ENCODE measurements at regions not wholly inside any gene's neighbourhood (a gene's known extent, or its start where the extent isn't known, plus 50 kb on each side); places are given as distances from the start of the nearest gene placed in this dataset.
"Not testable (repeated sequence)": the region's sequence is repeated elsewhere in the genome, so short reads cannot be mapped to it uniquely, and the experiment has no call there.

DNA sequence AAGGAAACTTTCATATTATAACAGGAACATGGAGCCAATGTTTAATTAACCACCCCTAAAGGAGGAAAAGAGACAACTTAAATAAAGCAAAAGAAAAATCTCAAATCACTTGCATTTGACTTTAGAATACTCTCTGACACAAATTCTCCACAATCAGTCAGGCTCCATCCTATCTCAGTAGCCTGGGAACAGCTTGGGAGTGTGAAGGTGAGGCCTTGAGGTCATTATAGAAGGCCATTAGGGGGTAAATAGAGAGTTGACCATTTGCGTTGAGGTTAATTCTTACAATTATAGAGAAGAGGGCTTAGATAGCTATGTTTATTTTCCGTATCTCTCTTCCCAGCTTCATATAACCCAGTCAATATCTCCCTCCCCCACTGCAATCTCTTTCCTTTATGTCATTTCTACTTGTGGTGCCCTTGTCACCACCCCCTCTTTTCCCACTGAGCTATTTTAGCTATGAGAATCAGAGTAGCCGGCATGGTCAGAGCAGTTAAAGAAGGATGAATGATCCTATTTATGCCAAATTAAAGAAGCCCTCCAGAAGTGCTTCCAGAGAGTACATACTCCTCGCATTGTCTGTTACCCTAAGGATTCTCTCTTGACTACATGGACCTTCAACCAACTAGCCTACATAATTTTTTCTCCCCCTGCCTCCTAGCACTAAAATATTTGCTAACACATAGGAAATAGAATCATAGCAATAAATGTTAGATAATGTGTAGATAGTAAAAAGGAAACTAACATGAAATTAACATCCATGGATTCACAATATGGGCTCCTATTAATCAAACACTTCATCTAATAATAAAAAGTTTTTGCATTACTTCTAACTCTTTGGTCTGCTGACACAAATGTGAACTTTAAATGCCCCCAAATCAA is 135.2 kb upstream of the KRR1 start:
- no peak for DNase-seq (ENCODE audit: low read depth, low spot score)

DNA sequence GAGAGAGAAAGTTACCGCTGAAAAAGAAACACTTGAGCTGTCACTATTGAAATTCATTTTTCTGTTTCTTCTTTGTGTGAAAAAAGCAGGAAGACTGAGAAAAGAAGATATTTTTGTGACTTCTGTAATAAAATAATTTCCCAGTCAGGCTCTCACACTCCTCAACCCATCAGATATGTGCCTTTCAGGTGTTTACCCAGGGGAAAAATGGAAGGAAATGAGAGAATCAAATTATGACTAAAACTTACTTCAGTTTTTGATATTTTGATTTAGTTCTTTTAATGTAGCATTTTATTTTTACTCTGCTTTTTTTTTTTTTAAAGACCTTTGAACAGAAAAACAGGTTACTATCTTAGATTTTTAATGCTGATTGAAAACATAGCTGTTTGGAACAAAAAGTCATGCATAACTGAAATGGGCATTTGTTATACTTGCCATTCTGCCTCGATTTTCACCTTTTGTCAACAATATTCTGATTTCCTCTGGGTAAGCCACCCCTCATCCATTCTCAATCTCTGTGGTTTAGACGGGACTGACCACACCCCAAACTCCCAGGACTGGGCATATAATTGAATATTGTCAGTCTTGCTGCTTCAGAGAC is 133.2 kb upstream of the KRR1 start:
- no peak for DNase-seq (ENCODE audit: low read depth, low spot score)

DNA sequence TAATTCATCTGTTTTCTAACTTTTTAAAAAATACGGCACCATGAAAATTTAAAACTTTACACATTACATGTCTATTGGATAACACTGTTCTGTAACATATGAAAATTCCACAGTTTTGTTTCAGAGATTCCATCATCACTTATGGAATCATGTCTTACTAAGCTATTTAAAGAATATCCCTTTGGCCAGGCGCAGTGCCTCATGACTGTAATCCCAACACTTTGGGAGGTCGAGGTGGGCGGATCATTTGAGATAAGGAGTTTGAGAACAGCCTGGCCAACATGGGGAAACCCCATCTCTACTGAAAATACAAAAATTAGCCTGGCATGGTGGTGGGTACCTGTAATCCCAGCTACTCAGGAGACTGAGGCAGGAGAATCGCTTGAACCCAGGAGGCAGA is 131.7 kb upstream of the KRR1 start:
- DNase-seq (ENCODE audit: low read depth, low spot score): not testable (repeated sequence)

DNA sequence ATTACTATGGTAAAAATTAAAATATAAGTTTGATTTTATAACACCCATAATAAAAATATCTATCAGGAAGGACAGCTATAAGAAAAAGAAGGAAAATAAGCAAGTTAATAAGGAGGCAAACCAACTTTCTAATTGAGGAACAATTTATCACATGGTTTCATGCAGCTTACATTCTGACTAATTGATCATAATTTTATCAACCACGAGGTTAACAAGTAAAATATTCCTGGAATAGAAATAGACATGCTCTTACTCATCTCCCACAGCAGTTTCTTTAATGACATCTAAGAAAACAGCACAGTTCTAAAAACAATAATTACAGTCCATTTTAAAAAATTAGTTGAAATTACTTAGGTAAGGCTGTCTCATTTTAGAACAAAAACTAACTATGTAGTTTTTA is 130.8 kb upstream of the KRR1 start:
- no peak for DNase-seq (ENCODE audit: low read depth, low spot score)

DNA sequence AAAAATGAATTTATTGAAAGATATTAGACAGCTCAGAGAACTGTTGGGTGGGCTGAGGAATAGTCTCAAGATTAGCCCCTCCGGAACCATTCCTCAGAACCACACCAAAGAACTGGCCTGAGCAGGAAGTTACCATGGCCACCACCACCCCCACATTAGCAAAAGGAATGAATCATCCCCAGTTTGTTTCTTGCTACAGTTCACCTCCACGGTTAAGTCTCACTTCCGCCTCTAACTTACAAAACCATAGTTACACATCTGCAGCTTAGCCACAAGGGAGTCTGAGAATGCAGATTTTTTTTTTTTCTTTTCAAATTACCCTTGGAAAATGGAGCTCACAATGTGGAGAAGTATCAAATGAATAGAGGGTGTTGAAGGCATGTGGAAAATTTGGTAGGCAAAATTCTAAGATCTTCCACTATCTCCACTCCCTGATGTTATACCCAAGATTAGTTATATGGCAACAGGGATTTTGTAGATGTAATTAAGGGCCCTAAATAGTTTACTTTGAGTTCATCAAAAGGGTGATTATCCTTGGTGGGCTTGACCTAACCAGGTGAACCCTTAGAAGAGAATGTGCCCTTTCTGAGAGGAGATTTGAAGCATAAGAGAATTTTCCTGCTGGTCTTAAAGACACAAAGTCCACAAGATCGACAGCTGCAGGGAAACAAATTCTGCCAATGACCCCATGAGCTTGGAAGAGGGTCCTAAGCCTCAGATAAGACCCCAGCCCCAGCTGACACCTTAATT is 129.8 kb upstream of the KRR1 start:
- no peak for DNase-seq (ENCODE audit: low read depth, low spot score)

DNA sequence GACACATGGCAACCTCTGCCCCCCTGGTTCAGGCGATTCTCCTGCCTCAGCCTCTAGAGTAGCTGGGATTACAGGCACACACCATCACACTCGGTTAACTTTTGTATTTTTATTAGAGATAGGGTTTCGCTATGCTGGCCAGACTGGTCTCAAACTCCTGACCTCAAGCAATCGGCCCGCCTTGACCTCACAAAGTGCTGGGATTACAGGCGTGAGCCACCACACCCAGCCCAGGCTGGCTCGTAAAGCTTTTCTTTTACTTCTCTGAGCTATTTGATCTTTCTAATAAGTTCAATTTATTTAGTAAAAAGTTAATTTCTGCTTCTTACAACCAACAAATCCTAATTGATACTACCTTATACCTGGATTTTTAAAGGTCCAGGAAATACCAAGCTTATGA is 127.4 kb upstream of the KRR1 start:
- no peak for DNase-seq (ENCODE audit: low read depth, low spot score)

DNA sequence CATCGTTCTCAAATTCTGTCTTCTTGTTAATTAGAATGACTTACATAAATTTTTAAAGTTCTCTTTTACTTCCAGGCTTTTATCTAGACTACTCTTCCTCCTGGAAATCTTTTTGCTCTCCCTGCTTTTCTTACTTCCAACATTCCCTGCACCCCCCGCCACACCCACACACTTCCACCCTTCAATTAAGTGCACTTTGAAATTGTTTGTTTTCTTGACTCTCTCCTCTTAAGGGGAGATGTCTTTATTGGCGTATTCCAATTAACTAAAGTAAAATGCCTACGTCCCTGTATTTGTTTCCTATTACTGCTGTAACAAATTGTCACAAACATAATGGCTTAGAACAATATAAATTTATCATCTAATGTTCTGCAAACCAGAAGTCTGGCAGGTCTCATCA is 125.2 kb upstream of the KRR1 start:
- DNase-seq (ENCODE audit: low read depth, low spot score): no peak

DNA sequence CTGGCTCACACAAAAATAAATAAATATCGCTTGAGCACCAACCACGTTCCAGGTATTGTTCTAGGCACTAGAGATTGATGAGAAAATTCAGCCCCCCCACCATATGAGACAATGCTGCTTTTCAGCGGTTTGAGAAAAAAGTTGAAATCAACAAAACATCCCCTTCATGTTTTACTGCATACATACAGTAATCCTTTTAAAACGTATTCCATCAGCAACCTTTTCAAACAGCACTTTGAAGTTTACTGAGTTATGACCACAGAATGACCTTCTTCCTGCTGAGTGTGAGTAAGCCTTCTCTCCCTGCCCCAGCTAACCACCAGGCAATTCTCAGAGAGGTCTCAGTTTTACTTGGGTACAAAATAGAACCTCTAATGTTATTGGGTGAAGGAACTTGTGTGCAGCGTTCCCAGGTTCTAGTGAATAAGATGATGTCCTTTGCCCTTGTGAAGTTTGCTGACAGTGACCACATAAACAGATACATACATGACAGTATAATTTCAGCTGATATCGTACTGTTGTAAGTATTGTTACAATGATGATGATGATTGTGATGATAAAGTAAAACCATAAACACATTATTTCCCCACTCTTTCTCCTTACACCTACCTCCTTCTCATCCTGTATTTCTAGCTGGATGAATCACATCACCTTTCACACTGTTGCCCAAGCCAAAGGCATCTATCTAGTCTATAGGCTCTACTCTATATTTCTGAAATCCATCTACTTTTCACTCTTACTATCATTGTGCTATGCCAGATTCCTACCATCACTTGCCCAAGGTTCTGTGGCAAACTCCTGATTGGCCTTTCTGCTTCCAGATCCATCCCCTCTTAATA is 124.4 kb upstream of the KRR1 start:
- DNase-seq (ENCODE audit: low read depth, low spot score): peak; percentile 89

DNA sequence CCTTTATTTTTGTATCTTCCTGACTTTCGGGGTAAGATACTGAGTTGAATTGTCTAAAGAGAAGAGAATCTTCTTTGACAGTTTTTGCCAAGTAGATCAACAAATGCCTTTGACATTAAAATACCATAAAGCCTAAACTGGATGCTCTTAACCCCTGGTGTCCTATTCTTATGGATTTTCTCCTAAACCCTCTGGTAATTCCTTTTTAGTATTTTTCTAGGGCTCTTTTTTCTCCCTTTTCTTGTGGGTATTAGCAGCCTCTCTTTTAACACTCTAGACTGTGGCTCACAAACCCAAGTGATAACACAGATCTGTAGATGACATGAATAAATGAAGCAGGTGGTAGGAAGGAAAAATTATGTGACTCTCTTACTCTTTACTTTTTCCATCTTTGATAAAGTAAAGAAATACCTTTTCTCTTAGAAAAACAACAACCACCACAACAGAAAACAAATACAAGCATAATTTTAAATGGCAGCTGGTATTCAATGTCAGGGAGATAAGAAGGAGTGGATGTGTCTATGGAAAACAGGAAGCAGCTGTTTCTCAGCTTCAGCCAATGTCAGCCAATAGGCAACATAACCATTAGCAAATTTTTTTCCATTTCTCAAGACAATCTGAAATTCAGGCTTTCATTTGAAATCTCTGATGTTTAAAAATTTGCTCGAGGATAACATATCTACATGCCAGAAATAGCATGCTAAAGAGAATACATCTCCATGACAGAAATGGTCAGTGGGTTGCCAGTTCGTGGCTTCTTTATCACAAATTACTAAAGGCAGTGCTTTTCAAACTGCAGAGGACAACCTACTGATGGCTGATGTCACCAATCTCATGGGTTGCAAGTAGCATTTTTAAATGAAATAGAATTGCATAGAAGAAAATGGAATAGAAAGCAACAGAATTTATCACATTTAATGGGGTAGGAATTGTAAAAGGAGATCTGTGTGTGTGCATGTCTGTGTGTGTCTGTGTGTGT is 123.1 kb upstream of the KRR1 start:
- DNase-seq (ENCODE audit: low read depth, low spot score): no peak

DNA sequence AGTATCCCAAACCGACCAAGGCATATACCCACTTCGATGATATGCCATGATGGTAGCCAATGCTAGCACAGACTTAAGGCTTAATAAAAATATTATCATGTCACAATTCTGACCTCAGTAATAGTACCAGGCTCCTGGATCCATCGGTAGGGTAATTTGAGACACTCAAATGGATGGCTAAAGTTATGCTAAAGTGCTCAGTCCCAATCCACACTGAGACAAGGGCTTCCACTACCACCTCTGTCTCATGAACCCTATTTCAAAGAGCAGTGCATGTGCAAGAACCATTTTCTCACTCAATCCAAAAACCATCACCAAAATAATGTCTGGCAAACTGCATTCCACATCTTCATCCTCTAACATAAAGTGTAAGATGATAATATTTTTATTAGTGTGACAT is 122.4 kb upstream of the KRR1 start:
- DNase-seq (ENCODE audit: low read depth, low spot score): no peak

DNA sequence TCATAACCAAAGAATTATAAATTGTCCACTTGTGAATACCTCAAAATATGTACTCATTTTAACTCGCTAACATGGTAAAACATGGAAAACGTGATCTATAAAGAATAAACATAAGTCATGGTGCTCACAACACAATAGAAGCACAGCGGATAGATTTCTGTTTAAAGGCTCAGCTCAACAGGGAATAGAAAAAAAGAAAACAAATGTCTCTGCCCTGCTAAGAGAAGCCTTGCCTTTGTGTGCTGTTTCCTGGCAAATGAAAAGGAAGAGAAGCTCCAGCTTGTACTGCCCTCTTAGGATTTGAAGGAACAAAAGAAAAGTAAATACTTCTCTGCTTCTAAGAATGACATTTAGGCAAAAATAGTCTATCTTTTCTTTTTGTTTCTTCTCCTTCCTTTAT is 121.0 kb upstream of the KRR1 start:
- DNase-seq (ENCODE audit: low read depth, low spot score): peak; percentile 24

DNA sequence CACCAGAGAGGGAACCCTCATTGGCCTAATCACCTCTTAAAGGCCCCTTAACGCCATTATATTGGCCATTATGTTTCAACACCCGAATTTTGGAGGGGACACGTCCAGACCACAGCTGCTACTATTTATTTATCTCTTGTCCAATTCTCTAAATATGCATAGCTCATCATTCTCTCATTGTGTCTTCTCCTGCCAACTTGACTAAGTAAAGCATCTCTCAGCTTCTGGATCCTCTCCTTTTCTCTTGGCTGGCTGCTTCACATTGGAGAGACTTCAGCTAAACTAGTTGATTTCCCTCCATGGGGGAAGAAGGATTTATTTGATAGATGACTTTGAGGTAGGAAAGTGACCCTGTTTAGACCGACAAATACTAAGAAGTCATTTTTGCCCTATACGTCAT is 120.4 kb upstream of the KRR1 start:
- no peak for DNase-seq (ENCODE audit: low read depth, low spot score)

DNA sequence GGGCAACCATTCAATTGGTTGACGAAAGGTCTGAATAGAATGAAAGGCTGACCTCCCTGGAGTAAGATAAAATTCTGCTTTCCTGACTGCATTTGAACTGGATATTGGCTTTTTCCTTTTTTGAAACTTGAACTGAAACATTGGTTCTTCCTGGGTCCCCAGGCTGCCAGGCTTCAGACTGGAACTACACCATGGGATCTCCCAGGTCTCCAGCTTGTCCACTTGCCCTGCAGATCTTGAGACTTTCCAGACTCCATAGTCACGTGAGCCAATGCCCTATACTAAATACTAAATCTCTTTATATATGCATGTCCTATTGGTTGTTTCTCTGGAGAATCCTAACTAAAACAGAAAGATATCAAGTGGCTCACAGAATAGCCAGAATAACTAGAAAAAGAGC is 118.7 kb upstream of the KRR1 start:
- no peak for DNase-seq (ENCODE audit: low read depth, low spot score)

DNA sequence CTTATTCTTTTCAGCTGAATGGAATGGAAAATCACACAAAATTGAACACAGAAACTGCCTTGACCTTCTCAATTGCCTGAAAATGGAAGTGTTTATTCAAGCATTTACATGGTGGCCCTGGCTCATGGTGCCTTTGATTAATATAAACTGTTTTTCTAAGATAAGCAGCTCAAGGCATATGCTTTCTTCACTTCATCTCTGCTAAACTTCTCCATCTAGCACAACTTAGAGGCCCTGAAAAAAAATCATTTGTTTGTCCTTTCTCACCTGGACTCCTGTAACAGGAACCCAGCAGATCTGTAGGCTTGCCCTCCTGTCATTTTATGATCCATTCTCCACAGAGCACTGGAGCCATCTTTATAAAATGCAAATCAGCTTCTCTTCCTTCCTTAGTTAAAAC is 117.5 kb upstream of the KRR1 start:
- no peak for DNase-seq (ENCODE audit: low read depth, low spot score)

DNA sequence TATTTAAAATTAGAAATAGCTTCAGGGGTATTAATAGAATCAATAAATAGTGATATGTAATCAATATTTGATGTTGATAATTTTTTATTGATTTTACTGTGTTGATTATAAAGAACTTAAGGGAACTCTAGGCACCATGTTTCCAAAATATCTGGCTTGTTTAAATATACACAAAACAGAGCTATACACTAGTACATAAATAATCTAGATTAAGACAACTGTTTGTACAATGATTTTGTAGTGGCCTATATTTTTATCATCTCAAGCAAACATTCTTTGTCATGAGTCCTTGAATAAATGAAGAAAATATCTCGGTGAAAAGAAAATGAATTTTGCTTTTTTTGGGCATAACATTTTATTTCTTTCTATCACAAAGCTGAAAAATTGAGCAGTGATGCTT is 117.1 kb upstream of the KRR1 start:
- no peak for DNase-seq (ENCODE audit: low read depth, low spot score)

DNA sequence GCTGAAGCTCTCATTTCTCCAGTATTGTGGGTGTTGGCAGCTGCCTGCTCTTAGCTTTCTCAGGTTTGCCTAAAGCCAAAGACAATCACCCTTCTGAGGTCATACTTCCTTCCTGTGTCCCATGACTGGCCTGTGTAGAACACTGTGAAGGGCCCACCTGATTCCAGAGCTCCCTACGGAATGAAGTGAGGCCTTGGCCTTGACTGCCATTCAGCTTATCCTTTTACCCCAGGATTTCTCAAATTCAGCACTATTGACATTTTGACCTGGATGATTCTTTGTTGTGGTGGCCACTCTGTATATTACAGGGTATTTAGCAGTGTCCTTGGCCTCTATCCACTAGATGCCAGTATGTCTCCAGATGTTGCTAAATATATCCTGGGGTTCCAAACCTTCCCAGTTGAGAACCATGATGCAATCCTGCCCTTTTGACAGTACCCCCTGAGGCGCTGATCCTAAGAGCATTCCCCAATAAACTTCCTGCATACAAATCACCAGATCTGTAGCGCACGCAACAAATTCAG is 112.3 kb upstream of the KRR1 start:
- peak; percentile 53 for DNase-seq (ENCODE audit: low read depth, low spot score)

DNA sequence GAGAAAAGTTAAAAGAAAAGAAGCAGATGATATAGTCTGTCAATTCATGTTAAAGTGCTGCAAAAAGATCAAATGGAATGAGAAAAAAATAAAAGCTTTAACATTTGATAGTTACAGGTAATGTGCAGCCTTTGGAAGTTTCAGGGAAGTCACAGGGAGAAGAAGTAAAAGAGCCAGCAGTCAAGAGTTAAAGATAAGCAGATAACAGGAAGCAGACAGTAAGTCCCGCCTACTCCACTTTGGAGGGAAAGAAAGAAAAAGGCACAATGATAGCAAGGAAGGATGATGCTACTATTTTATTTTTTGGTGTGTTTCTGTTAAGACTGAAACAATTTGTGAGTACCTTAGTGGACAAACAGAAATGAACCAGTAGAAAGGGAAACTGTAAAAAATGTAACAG is 111.1 kb upstream of the KRR1 start:
- no peak for DNase-seq (ENCODE audit: low read depth, low spot score)

DNA sequence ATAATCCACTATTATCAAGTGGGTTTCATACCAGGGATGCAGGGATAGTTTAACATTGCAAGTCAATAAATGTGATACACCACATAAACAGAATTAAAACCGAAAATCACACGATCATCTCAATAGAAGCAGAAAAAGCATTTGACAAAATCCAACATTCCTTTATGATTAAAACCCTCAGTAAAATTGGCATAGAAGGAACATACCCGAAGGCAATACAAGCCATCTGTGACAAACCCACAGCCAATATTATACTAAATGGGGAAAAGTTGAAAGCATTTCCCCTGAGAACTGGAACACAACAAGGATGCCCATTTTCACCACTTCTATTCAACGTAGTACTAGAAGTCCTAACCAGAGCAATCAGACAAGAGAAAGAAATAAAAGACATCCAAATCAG is 103.0 kb upstream of the KRR1 start:
- DNase-seq (ENCODE audit: low read depth, low spot score): not testable (repeated sequence)

DNA sequence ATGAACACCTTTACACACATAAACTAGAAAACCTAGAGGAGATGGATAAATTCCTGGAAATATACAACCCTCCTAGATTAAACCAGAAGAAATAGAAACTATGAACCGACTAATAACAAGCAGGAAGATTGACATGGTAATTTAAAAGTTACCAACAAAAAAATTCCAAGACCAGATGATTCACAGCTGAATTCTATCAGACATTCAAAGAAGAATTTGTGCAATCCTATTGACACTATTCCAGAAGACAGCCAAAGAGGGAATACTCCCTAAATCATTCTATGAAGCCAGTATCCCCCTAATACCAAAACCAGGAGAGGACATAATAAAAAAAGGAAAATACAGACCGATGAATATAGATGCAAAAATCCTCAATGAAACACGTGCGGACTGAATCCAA is 102.6 kb upstream of the KRR1 start:
- DNase-seq (ENCODE audit: low read depth, low spot score): no peak

DNA sequence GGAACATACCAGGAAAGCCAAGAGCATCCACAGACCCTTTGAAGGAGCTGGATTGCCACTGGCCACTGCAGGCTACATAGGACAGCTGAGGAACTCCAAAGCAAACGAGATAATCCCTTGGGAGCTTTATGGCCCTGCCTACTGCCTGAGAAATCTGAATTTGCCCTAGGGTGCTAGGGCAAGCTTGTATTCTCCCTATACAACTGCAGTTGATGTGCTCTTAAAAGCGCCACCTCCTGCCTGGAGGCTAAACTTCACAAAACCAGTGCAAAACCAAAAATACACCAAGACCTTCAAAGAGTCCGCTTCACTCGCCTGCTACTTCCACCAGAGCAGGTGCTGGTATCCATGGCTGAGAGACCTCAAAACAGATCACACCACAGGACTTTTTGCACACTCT is 99.6 kb upstream of the KRR1 start:
- no peak for DNase-seq (ENCODE audit: low read depth, low spot score)
